Brain microvascular endothelial cell (primary cell): ENCODE measurements at regions not wholly inside any gene's neighbourhood (a gene's known extent, or its start where the extent isn't known, plus 50 kb on each side); places are given as distances from the start of the nearest gene placed in this dataset.

Source experiments
- DNase-seq: peaks from one replicate; pipeline ENCODE4 v3.0.0-alpha.2; 2020
- H3K27ac ChIP-seq: fragments of 250-450 bp; sonication (Bioruptor Pico); 2 replicates; pipeline ENCODE4 v1.5.1; 2020; ENCODE audit warnings: mild to moderate bottlenecking, moderate library complexity
- H3K27me3 ChIP-seq: fragments of 250-450 bp; sonication (Bioruptor Pico); replicated peaks from 2 replicates; pipeline ENCODE4 v1.5.1; 2020; ENCODE audit warnings: mild to moderate bottlenecking
- H3K36me3 ChIP-seq: fragments of 250-450 bp; sonication (Bioruptor Pico); replicated peaks from 2 replicates; pipeline ENCODE4 v1.5.1; 2020; ENCODE audit warnings: mild to moderate bottlenecking
- H3K4me3 ChIP-seq: 2 replicates; pipeline ENCODE4 v1.5.1; 2011; ENCODE audit warnings: low read depth, mild to moderate bottlenecking, control low read depth, low read length, moderate library complexity
- CTCF ChIP-seq: IDR thresholded peaks from 2 replicates; pipeline ENCODE4 v1.5.1; 2011; ENCODE audit warnings: low read depth, mild to moderate bottlenecking, moderate library complexity, low read length, control low read depth, inconsistent platforms; ENCODE audit errors: missing control alignments
- in situ Hi-C: cut with HindIII; loops from 2 replicates; pipeline ENCODE4 v1.10.0; 2017; ENCODE audit warnings: low sequenced_read_pairs, low pct_ligation_motif_present

DNA sequence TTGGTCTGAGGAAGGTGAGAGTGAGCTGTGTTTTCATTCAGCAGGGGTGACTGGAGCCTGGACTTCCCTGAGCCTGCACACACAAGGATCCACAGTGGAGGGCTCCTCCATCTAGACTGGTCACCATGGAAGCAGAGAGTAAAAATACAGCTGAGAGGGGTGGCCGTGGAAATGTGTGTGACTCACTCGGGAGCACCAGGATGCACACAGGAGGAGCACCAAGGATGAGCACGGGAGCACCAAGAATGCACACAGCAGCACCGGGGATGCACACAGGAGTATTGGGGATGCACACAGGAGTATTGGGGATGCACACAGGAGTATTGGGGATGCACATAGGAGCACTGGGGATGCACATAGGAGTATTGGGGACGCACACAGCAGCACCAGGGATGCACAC lies 365.2 kb upstream of the MYT1L start:
- H3K36me3 ChIP-seq: no peaks in the 10 kb centered on the region
- no peak for TF ChIP-seq CTCF
- no peak overlapping the region for H3K27ac ChIP-seq
- in situ Hi-C loops: no loop called here
- no peak overlapping the region for H3K4me3 ChIP-seq
- no peak for DNase-seq
- no peaks in the 10 kb centered on the region for H3K27me3 ChIP-seq

DNA sequence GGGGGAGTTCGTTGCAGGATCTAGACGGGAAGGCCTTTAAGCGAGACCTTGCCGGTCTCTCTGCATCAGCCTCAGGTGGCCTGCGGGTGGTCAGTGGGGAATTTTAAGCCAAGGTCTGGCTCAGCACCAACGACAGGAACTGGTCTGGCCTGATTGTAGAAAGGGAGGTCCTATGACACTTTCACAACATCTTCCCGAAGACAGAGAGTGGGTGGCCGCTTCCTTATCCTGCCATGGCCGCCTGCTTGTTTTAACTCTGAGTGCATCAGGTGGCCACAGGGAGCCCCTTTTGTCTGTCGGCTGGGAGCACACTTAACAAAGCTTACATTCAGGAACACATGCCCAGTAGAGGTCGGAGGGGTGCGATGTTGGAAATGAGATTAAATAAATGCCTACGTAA lies 363.7 kb upstream of the MYT1L start:
- in situ Hi-C loops: no loop called here
- Histone ChIP-seq H3K27ac (no peak overlapping the region), H3K27me3 (no peaks in the 10 kb centered on the region), H3K4me3 (no peak overlapping the region), H3K36me3 (no peaks in the 10 kb centered on the region)
- DNase-seq: no peak
- no peak for TF ChIP-seq CTCF

GRCh38 chr2:2692599-2693389 lies 361.7 kb upstream of the MYT1L start:
- no peak for DNase-seq
- in situ Hi-C loops: no loop called here
- Histone ChIP-seq H3K27ac (no peak overlapping the region), H3K4me3 (no peak overlapping the region), H3K27me3 (no peaks in the 10 kb centered on the region), H3K36me3 (no peaks in the 10 kb centered on the region)
- no peak for TF ChIP-seq CTCF

DNA sequence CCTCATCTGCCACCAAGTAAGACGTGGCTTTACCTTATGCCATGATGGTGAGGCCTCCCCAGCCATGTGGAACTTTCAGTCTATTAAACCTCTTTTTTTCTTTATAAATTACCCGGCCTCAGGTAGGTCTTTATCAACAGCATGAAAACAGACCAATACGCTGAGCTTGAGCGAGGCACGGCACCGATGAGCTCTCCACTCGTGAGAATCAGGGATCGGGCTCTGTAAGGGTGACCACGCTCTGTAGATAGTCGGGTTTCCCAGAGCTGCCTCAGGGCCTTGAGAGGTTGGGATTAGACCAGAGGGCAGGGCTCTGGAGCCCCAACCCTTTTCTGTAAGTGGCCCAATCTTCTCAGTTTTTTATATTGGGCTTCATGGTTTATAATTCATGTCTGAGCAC lies 360.3 kb upstream of the MYT1L start:
- Histone ChIP-seq H3K27ac (no peak overlapping the region), H3K36me3 (no peaks in the 10 kb centered on the region), H3K4me3 (no peak overlapping the region), H3K27me3 (no peaks in the 10 kb centered on the region)
- no peak for DNase-seq
- in situ Hi-C loops: no loop called here
- no peak for TF ChIP-seq CTCF

DNA sequence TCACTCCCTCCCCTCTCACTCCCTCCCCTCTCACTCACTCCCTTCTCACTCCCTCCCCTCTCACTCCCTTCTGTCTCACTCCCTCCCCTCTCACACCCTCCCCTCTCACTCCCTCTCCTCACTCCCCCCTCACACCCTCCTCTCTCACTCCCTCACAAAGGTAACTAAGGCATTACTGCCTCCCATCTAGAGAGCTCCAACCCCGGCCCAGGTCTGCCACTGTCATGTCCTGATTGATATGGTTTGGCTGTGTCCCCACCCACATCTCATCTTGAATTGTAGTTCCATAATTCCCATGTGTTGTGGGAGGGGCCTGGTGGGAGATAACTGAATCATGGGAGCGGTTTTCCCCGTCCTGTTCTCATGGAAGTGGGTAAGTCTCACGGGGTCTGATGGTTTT lies 359.9 kb upstream of the MYT1L start:
- H3K4me3 ChIP-seq: no peak overlapping the region
- H3K36me3 ChIP-seq: no peaks in the 10 kb centered on the region
- DNase-seq: no peak
- in situ Hi-C loops: no loop called here
- no peak for TF ChIP-seq CTCF
- no peak overlapping the region for H3K27ac ChIP-seq
- no peaks in the 10 kb centered on the region for H3K27me3 ChIP-seq

GRCh38 chr2:2689306-2689705 lies 358.2 kb upstream of the MYT1L start:
- in situ Hi-C loops: no loop called here

More at GRCh38 chr2:2689306-2689705, 358.2 kb upstream of the MYT1L start:
- Histone ChIP-seq H3K27ac (no peak overlapping the region), H3K27me3 (no peaks in the 10 kb centered on the region), H3K36me3 (no peaks in the 10 kb centered on the region), H3K4me3 (no peak overlapping the region)
- TF ChIP-seq CTCF: no peak
- DNase-seq: no peak
